ENCODE measurements at regions not wholly inside any gene's neighbourhood (a gene's known extent, or its start where the extent isn't known, plus 50 kb on each side); places are given as distances from the start of the nearest gene placed in this dataset.

- Histone ChIP-seq H3K4me1 (no peaks in the 10 kb centered on the region), H3K27ac (replicated peaks) (no peak overlapping the region), H3K9me3 (replicated peaks) (no peaks in the 10 kb centered on the region), H3K4me3 (no peak overlapping the region), H3K27me3 (ENCODE audit: low read depth) (no peaks in the 10 kb centered on the region), H3K36me3 (no peaks in the 10 kb centered on the region)
- intact Hi-C loops (cut with micrococcal nuclease) = no loop called here
- TF ChIP-seq, protein P1, sequence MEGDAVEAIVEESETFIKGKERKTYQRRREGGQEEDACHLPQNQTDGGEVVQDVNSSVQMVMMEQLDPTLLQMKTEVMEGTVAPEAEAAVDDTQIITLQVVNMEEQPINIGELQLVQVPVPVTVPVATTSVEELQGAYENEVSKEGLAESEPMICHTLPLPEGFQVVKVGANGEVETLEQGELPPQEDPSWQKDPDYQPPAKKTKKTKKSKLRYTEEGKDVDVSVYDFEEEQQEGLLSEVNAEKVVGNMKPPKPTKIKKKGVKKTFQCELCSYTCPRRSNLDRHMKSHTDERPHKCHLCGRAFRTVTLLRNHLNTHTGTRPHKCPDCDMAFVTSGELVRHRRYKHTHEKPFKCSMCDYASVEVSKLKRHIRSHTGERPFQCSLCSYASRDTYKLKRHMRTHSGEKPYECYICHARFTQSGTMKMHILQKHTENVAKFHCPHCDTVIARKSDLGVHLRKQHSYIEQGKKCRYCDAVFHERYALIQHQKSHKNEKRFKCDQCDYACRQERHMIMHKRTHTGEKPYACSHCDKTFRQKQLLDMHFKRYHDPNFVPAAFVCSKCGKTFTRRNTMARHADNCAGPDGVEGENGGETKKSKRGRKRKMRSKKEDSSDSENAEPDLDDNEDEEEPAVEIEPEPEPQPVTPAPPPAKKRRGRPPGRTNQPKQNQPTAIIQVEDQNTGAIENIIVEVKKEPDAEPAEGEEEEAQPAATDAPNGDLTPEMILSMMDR (IDR thresholded peaks at IDR 0.05; ENCODE audit: borderline replicate concordance) = no peak
- no peak for DNase-seq
Measured at GRCh38 chr6:160831739-160832138, 129.7 kb downstream of the PLG start.

- H3K4me3 ChIP-seq = no peak overlapping the region
- DNase-seq = no peak
- intact Hi-C loops (cut with micrococcal nuclease) = no loop called here
- H3K27me3 ChIP-seq (ENCODE audit: low read depth) = no peaks in the 10 kb centered on the region
- no peaks in the 10 kb centered on the region for H3K36me3 ChIP-seq
- TF ChIP-seq, protein P1 (IDR thresholded peaks at IDR 0.05; ENCODE audit: borderline replicate concordance) = no peak
- no peaks in the 10 kb centered on the region for H3K4me1 ChIP-seq
- no peaks in the 10 kb centered on the region for H3K9me3 ChIP-seq (replicated peaks)
- H3K27ac ChIP-seq (replicated peaks) = no peak overlapping the region
Measured at GRCh38 chr6:160832422-160832821, 130.4 kb downstream of the PLG start.

- intact Hi-C loops (cut with micrococcal nuclease) = no loop called here
- H3K27ac ChIP-seq (replicated peaks) = no peak overlapping the region
Measured at GRCh38 chr6:160837146-160837545, 135.1 kb downstream of the PLG start.

GRCh38 chr6:160851031-160851430 lies 140.5 kb upstream of the MAP3K4 start:
- H3K27me3 ChIP-seq (ENCODE audit: low read depth) = no peaks in the 10 kb centered on the region
- no peaks in the 10 kb centered on the region for H3K4me1 ChIP-seq
- no peak for DNase-seq
- intact Hi-C loops (cut with micrococcal nuclease) = no loop called here
- no peak overlapping the region for H3K27ac ChIP-seq (replicated peaks)
- H3K36me3 ChIP-seq = no peaks in the 10 kb centered on the region
- H3K9me3 ChIP-seq (replicated peaks) = no peaks in the 10 kb centered on the region
- no peak overlapping the region for H3K4me3 ChIP-seq
- TF ChIP-seq, protein P1 (IDR thresholded peaks at IDR 0.05; ENCODE audit: borderline replicate concordance) = no peak

More at GRCh38 chr6:160837146-160837545, 135.1 kb downstream of the PLG start:
- TF ChIP-seq, protein P1 (IDR thresholded peaks at IDR 0.05; ENCODE audit: borderline replicate concordance) = no peak
- Histone ChIP-seq H3K36me3 (no peaks in the 10 kb centered on the region), H3K4me3 (no peak overlapping the region), H3K9me3 (replicated peaks) (no peaks in the 10 kb centered on the region), H3K4me1 (no peaks in the 10 kb centered on the region), H3K27me3 (ENCODE audit: low read depth) (no peaks in the 10 kb centered on the region)
- DNase-seq = no peak

GRCh38 chr6:160853946-160854345 lies 137.6 kb upstream of the MAP3K4 start:
- TF ChIP-seq, protein P1 (IDR thresholded peaks at IDR 0.05; ENCODE audit: borderline replicate concordance) = no peak
- no peaks in the 10 kb centered on the region for H3K9me3 ChIP-seq (replicated peaks)
- H3K36me3 ChIP-seq = no peaks in the 10 kb centered on the region
- H3K27ac ChIP-seq (replicated peaks) = no peak overlapping the region
- intact Hi-C loops (cut with micrococcal nuclease) = no loop called here
- H3K27me3 ChIP-seq (ENCODE audit: low read depth) = no peaks in the 10 kb centered on the region
- H3K4me1 ChIP-seq = no peaks in the 10 kb centered on the region
- no peak overlapping the region for H3K4me3 ChIP-seq
- DNase-seq = no peak

GRCh38 chr6:160858886-160859285 lies 132.7 kb upstream of the MAP3K4 start:
- peaks cover 9% of the 10 kb centered on the region for H3K27me3 ChIP-seq (ENCODE audit: low read depth)
- TF ChIP-seq, protein P1 (IDR thresholded peaks at IDR 0.05; ENCODE audit: borderline replicate concordance) = no peak
- no peaks in the 10 kb centered on the region for H3K36me3 ChIP-seq
- H3K4me3 ChIP-seq = no peak overlapping the region
- no peak for DNase-seq
- H3K9me3 ChIP-seq (replicated peaks) = no peaks in the 10 kb centered on the region
- H3K4me1 ChIP-seq = no peaks in the 10 kb centered on the region
- intact Hi-C loops (cut with micrococcal nuclease) = no loop called here
- H3K27ac ChIP-seq (replicated peaks) = no peak overlapping the region

Measured in left ventricle myocardium inferior (tissue), 1 donor.